RWPE2 (cell line): ENCODE measurements at regions not wholly inside any gene's neighbourhood (a gene's known extent, or its start where the extent isn't known, plus 50 kb on each side); places are given as distances from the start of the nearest gene placed in this dataset.

Experiments
- ATAC-seq: fragments of 200-7000 bp; cut with Tn5 transposase; 3 replicates; pipeline ENCODE4 v1.9.1; 2021; ENCODE audit warnings: low read depth
- DNase-seq: peaks from one replicate; pipeline ENCODE4 v3.0.0-alpha.2; 2020; ENCODE audit warnings: low spot score
- H3K27ac ChIP-seq: fragments of 450-650 bp; 2 replicates; pipeline ENCODE4 v1.5.1; 2017; ENCODE audit warnings: mild to moderate bottlenecking; ENCODE audit not compliant: poor library complexity, severe bottlenecking
- H3K27me3 ChIP-seq: fragments of 250-450 bp; sonication (Bioruptor Pico); 2 replicates; pipeline ENCODE4 v1.5.1; 2021; ENCODE audit warnings: mild to moderate bottlenecking, moderate library complexity; ENCODE audit not compliant: insufficient read depth, poor library complexity, severe bottlenecking
- H3K36me3 ChIP-seq: fragments of 250-450 bp; sonication (Bioruptor Pico); 2 replicates; pipeline ENCODE4 v1.5.1; 2020; ENCODE audit warnings: low read depth, mild to moderate bottlenecking, moderate library complexity
- H3K4me1 ChIP-seq: fragments of 250-450 bp; sonication (Bioruptor Pico); 2 replicates; pipeline ENCODE4 v1.5.1; 2021; ENCODE audit warnings: mild to moderate bottlenecking, moderate library complexity; ENCODE audit not compliant: insufficient read depth, poor library complexity, severe bottlenecking
- H3K4me3 ChIP-seq: fragments of 250-450 bp; sonication (Bioruptor Pico); 2 replicates; pipeline ENCODE4 v1.5.1; 2021; ENCODE audit warnings: mild to moderate bottlenecking, moderate library complexity; ENCODE audit not compliant: severe bottlenecking
- H3K9me3 ChIP-seq: fragments of 250-450 bp; sonication (Bioruptor Pico); 2 replicates; pipeline ENCODE4 v1.5.1; 2021; ENCODE audit warnings: mild to moderate bottlenecking, moderate library complexity; ENCODE audit not compliant: severe bottlenecking
- TF ChIP-seq, protein P1 (sequence below): fragments of 450-650 bp; IDR thresholded peaks from one replicate; pipeline ENCODE4 v1.5.1; 2017; ENCODE audit warnings: mild to moderate bottlenecking, moderate library complexity; ENCODE audit not compliant: poor library complexity, severe bottlenecking

DNA sequence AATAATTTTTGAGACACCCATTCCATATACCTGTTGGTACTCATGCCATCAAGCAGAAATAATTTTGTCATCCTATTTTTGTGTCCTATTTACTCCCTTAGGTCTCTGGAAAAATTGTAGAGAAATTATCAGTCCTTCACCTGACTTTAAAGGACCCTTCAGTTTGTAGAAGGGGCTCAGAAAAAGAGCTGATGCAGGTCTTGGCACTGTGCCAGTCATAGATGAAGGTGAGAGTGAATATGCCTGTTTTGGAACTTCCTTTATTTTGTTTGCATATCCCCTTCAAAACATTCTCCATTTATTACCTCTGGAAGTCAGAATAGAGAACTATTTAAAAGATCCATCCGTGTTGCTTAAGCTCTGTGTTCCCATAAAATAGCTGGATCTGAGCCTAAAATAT, 321.0 kb upstream of the TPK1 start:
- no peaks in the 10 kb centered on the region for H3K4me1 ChIP-seq
- no peaks in the 10 kb centered on the region for H3K9me3 ChIP-seq
- TF ChIP-seq, protein P1, sequence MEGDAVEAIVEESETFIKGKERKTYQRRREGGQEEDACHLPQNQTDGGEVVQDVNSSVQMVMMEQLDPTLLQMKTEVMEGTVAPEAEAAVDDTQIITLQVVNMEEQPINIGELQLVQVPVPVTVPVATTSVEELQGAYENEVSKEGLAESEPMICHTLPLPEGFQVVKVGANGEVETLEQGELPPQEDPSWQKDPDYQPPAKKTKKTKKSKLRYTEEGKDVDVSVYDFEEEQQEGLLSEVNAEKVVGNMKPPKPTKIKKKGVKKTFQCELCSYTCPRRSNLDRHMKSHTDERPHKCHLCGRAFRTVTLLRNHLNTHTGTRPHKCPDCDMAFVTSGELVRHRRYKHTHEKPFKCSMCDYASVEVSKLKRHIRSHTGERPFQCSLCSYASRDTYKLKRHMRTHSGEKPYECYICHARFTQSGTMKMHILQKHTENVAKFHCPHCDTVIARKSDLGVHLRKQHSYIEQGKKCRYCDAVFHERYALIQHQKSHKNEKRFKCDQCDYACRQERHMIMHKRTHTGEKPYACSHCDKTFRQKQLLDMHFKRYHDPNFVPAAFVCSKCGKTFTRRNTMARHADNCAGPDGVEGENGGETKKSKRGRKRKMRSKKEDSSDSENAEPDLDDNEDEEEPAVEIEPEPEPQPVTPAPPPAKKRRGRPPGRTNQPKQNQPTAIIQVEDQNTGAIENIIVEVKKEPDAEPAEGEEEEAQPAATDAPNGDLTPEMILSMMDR = no peak
- H3K27me3 ChIP-seq = no peaks in the 10 kb centered on the region
- H3K27ac ChIP-seq = no peak overlapping the region
- no peak for DNase-seq
- H3K36me3 ChIP-seq = no peaks in the 10 kb centered on the region
- no peak overlapping the region for H3K4me3 ChIP-seq
- no peak for ATAC-seq

DNA sequence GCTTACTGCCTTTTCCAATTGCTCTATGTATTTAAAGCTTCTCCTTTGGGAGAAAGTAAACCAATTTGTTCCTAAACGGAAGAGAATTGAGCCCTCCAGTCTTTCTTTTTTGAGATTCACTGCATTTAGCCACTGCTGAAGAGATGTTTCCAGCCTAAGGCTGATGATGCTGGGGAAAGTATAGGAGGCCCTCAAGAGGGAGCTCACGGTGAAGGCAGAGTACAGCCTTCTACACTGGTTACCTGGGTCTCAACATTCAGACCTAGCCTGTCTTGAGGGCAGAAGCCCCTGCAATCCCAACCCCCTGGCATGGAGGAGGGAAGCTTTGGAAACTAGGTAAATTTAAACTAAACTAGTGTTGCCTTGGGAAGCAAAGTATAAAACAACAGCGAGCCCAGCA, 316.7 kb upstream of the TPK1 start:
- no peak for ATAC-seq
- H3K27ac ChIP-seq = no peak overlapping the region
- no peaks in the 10 kb centered on the region for H3K9me3 ChIP-seq
- no peaks in the 10 kb centered on the region for H3K36me3 ChIP-seq
- DNase-seq = no peak
- H3K4me1 ChIP-seq = no peaks in the 10 kb centered on the region
- H3K27me3 ChIP-seq = no peaks in the 10 kb centered on the region
- no peak overlapping the region for H3K4me3 ChIP-seq
- TF ChIP-seq, protein P1 = no peak

DNA sequence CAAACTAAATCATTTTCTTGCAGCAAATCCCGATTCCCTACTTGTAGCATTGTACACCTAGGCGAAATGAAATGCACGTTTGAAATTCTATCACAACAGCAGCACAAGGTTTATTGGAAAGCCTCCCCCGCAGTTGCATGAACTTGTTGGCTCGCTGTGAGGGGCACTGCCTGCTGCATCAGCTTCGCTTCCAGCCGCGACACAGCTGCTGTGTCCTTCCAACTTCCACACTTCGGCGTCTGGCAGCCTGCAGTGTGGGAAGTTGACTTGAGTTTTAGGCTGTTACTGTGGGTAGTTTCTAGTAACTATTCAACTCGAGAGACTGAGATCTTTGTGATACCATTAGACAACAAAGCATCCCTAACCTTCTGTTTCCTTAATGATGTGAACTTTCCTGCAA, 315.8 kb upstream of the TPK1 start:
- no peak overlapping the region for H3K27ac ChIP-seq
- no peak overlapping the region for H3K4me3 ChIP-seq
- H3K36me3 ChIP-seq = no peaks in the 10 kb centered on the region
- H3K9me3 ChIP-seq = no peaks in the 10 kb centered on the region
- H3K4me1 ChIP-seq = no peaks in the 10 kb centered on the region
- no peaks in the 10 kb centered on the region for H3K27me3 ChIP-seq
- no peak for ATAC-seq
- TF ChIP-seq, protein P1 = no peak
- no peak for DNase-seq

DNA sequence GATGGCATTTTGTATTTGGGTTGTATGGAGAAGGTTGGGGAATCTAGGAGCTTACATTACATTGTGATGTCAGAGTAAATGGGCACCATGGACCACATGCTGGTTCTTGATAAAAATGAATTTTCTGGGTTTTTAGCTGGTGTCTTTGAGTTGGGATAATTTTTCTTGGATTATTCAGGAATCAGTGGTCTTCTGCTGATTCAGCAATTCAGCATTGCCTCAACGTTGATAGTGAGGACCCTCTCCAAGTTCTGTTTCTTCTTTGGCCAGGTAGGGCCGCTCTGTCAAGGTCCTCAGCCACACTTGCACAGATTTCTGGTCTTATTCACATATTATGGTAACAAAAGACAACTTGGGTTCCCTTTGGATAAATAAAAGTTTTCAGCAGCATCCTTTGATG, 312.0 kb upstream of the TPK1 start:
- Histone ChIP-seq H3K27me3 (peaks cover 3% of the 10 kb centered on the region), H3K9me3 (no peaks in the 10 kb centered on the region), H3K4me1 (no peaks in the 10 kb centered on the region), H3K27ac (no peak overlapping the region), H3K4me3 (no peak overlapping the region), H3K36me3 (no peaks in the 10 kb centered on the region)
- no peak for DNase-seq
- ATAC-seq = no peak
- TF ChIP-seq, protein P1 = no peak

DNA sequence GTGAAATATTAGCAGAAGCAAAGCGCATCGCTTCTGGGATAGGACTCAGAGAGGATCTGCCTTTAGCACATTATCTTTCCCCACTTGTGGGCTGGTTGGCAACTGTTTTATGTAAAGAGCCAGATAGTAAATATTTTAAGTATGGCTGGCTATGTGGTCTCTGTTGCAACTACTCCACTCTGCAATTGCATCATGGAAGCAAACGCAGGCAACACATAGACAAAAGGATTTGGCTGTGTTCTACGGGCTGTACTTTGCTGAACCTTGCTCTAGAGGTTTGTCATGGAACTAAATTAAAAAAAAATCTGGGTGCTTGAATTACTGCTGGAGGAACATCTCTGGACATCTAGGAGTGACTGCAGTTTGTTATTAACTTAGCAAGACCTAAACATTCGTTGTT, 307.8 kb upstream of the TPK1 start:
- no peak for ATAC-seq
- no peaks in the 10 kb centered on the region for H3K36me3 ChIP-seq
- H3K4me1 ChIP-seq = no peaks in the 10 kb centered on the region
- H3K27ac ChIP-seq = no peak overlapping the region
- DNase-seq = no peak
- no peak overlapping the region for H3K4me3 ChIP-seq
- TF ChIP-seq, protein P1 = no peak
- peaks cover 3% of the 10 kb centered on the region for H3K27me3 ChIP-seq
- no peaks in the 10 kb centered on the region for H3K9me3 ChIP-seq
